Neural cell (in vitro differentiated cells): ENCODE measurements at regions not wholly inside any gene's neighbourhood (a gene's known extent, or its start where the extent isn't known, plus 50 kb on each side); places are given as distances from the start of the nearest gene placed in this dataset.

Experiments used
- CTCF ChIP-seq: fragments of 450-650 bp; IDR thresholded peaks from 2 replicates; pipeline ENCODE4 v1.5.1; 2014; ENCODE audit warnings: antibody characterized with exemption, mild to moderate bottlenecking, moderate library complexity; ENCODE audit not compliant: poor library complexity, severe bottlenecking
- EP300 ChIP-seq: fragments of 450-650 bp; conservative IDR thresholded peaks from 2 replicates; pipeline ENCODE4 v1.6.1; 2014; ENCODE audit warnings: antibody characterized with exemption, mild to moderate bottlenecking, moderate library complexity; ENCODE audit not compliant: poor library complexity, severe bottlenecking
- POLR2AphosphoS5 ChIP-seq: IDR thresholded peaks from 2 replicates; pipeline ENCODE4 v1.6.1; 2012
- REST ChIP-seq: IDR thresholded peaks from 2 replicates; pipeline ENCODE4 v1.6.1; 2012; ENCODE audit warnings: borderline replicate concordance

DNA sequence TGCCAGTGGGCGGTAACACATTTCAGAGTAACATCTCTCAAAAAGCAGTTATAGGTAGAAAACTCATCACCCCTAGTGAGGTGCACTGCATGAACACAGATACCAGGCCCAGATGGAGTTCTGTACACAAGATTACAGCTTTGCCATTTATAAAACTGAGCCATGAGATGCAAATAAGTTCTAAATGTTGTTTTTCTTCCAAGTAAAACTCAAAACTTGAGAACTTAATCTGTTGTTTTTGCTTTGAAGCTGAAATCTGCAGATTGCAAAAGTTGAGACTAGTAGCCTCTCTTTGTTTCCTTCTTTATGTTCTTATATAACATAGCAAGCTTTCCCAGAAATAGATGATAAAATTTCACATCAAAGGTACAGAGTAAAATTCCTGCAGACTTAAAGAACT lies 434.1 kb downstream of the PLK2 start:
- no peak for TF ChIP-seq CTCF
- TF ChIP-seq POLR2AphosphoS5: no peak
- no peak for TF ChIP-seq EP300
- TF ChIP-seq REST: no peak
